ENCODE measurements at regions not wholly inside any gene's neighbourhood (a gene's known extent, or its start where the extent isn't known, plus 50 kb on each side); places are given as distances from the start of the nearest gene placed in this dataset.

- no peak overlapping the region for H3K9ac ChIP-seq (ENCODE audit: low read depth, low read length, poor library complexity, severe bottlenecking)
- H3K36me3 ChIP-seq (ENCODE audit: insufficient read depth, low read length): no peaks in the 10 kb centered on the region
- H3F3A ChIP-seq (ENCODE audit: low read depth): no peaks in the 10 kb centered on the region
- no peaks in the 10 kb centered on the region for H3K9me2 ChIP-seq (replicated peaks; ENCODE audit: low read depth, low read length)
- H3K79me2 ChIP-seq (ENCODE audit: insufficient read depth, low read length): no peaks in the 10 kb centered on the region
- no peak for TF ChIP-seq EZH2phosphoT487 (IDR thresholded peaks at IDR 0.05; ENCODE audit: borderline replicate concordance)
- TF ChIP-seq, protein P1, sequence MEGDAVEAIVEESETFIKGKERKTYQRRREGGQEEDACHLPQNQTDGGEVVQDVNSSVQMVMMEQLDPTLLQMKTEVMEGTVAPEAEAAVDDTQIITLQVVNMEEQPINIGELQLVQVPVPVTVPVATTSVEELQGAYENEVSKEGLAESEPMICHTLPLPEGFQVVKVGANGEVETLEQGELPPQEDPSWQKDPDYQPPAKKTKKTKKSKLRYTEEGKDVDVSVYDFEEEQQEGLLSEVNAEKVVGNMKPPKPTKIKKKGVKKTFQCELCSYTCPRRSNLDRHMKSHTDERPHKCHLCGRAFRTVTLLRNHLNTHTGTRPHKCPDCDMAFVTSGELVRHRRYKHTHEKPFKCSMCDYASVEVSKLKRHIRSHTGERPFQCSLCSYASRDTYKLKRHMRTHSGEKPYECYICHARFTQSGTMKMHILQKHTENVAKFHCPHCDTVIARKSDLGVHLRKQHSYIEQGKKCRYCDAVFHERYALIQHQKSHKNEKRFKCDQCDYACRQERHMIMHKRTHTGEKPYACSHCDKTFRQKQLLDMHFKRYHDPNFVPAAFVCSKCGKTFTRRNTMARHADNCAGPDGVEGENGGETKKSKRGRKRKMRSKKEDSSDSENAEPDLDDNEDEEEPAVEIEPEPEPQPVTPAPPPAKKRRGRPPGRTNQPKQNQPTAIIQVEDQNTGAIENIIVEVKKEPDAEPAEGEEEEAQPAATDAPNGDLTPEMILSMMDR (conservative IDR thresholded peaks at IDR 0.05; ENCODE audit: low read length): no peak
- H3K27me3 ChIP-seq (ENCODE audit: insufficient read depth, low read length, poor library complexity, severe bottlenecking): no peaks in the 10 kb centered on the region
- H2AFZ ChIP-seq (ENCODE audit: low read length): no peak overlapping the region
- H3K9me3 ChIP-seq (ENCODE audit: insufficient read depth, low read depth, low read length): no peaks in the 10 kb centered on the region
- no peaks in the 10 kb centered on the region for H4K20me1 ChIP-seq (ENCODE audit: insufficient read depth, low read length, poor library complexity, severe bottlenecking)
- no peak overlapping the region for H3K4me3 ChIP-seq (ENCODE audit: low read length, poor library complexity, severe bottlenecking)
- no peak overlapping the region for H3K4me2 ChIP-seq (ENCODE audit: low read depth, low read length, poor library complexity, severe bottlenecking)
- no peaks in the 10 kb centered on the region for H3K4me1 ChIP-seq (ENCODE audit: insufficient read depth, low read length, poor library complexity, severe bottlenecking)
These were observed 337.6 kb downstream of the IL20RB start for GRCh38 chr3:137295336-137295735.

DNA sequence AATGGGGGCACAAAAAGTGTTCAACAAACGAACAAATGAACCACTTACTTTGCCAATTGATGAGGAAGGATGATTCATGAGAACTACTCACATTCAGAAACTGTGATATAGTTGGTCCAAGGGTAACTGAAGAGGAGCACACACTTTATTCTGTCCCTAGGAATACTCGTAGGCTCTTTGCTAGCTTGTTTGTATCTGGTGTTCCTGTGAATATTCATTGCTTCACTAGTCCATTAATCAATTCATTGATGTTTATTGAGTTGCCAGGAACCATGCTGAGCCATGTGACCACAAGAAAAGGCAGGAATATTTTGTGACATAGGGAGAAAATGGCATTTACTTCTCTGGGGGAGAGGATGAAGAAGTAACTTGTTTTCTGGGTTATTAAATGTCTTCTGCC is 338.3 kb downstream of the IL20RB start:
- no peaks in the 10 kb centered on the region for H3K79me2 ChIP-seq (ENCODE audit: insufficient read depth, low read length)
- no peak overlapping the region for H2AFZ ChIP-seq (ENCODE audit: low read length)
- no peak overlapping the region for H3K9ac ChIP-seq (ENCODE audit: low read depth, low read length, poor library complexity, severe bottlenecking)
- H3K36me3 ChIP-seq (ENCODE audit: insufficient read depth, low read length): no peaks in the 10 kb centered on the region
- H3K4me3 ChIP-seq (ENCODE audit: low read length, poor library complexity, severe bottlenecking): no peak overlapping the region
- H3F3A ChIP-seq (ENCODE audit: low read depth): no peaks in the 10 kb centered on the region
- H3K9me2 ChIP-seq (replicated peaks; ENCODE audit: low read depth, low read length): no peaks in the 10 kb centered on the region
- H3K27me3 ChIP-seq (ENCODE audit: insufficient read depth, low read length, poor library complexity, severe bottlenecking): no peaks in the 10 kb centered on the region
- no peaks in the 10 kb centered on the region for H3K4me1 ChIP-seq (ENCODE audit: insufficient read depth, low read length, poor library complexity, severe bottlenecking)
- TF ChIP-seq, protein P1 (conservative IDR thresholded peaks at IDR 0.05; ENCODE audit: low read length): no peak
- TF ChIP-seq EZH2phosphoT487 (IDR thresholded peaks at IDR 0.05; ENCODE audit: borderline replicate concordance): no peak
- no peak overlapping the region for H3K4me2 ChIP-seq (ENCODE audit: low read depth, low read length, poor library complexity, severe bottlenecking)
- H3K9me3 ChIP-seq (ENCODE audit: insufficient read depth, low read depth, low read length): no peaks in the 10 kb centered on the region
- H4K20me1 ChIP-seq (ENCODE audit: insufficient read depth, low read length, poor library complexity, severe bottlenecking): no peaks in the 10 kb centered on the region

GRCh38 chr3:137297770-137298169 is 340.0 kb downstream of the IL20RB start:
- no peak overlapping the region for H2AFZ ChIP-seq (ENCODE audit: low read length)
- no peaks in the 10 kb centered on the region for H3F3A ChIP-seq (ENCODE audit: low read depth)
- H3K9ac ChIP-seq (ENCODE audit: low read depth, low read length, poor library complexity, severe bottlenecking): no peak overlapping the region
- H3K4me3 ChIP-seq (ENCODE audit: low read length, poor library complexity, severe bottlenecking): no peak overlapping the region
- no peaks in the 10 kb centered on the region for H3K9me2 ChIP-seq (replicated peaks; ENCODE audit: low read depth, low read length)
- H3K79me2 ChIP-seq (ENCODE audit: insufficient read depth, low read length): no peaks in the 10 kb centered on the region
- H3K4me1 ChIP-seq (ENCODE audit: insufficient read depth, low read length, poor library complexity, severe bottlenecking): no peaks in the 10 kb centered on the region
- no peaks in the 10 kb centered on the region for H3K36me3 ChIP-seq (ENCODE audit: insufficient read depth, low read length)
- H3K9me3 ChIP-seq (ENCODE audit: insufficient read depth, low read depth, low read length): no peaks in the 10 kb centered on the region
- H3K4me2 ChIP-seq (ENCODE audit: low read depth, low read length, poor library complexity, severe bottlenecking): no peak overlapping the region
- TF ChIP-seq, protein P1 (conservative IDR thresholded peaks at IDR 0.05; ENCODE audit: low read length): no peak
- TF ChIP-seq EZH2phosphoT487 (IDR thresholded peaks at IDR 0.05; ENCODE audit: borderline replicate concordance): no peak
- no peaks in the 10 kb centered on the region for H3K27me3 ChIP-seq (ENCODE audit: insufficient read depth, low read length, poor library complexity, severe bottlenecking)
- H4K20me1 ChIP-seq (ENCODE audit: insufficient read depth, low read length, poor library complexity, severe bottlenecking): no peaks in the 10 kb centered on the region
